Uterus (tissue), 3 donors: ENCODE measurements at regions not wholly inside any gene's neighbourhood (a gene's known extent, or its start where the extent isn't known, plus 50 kb on each side); places are given as distances from the start of the nearest gene placed in this dataset.
"Not testable (repeated sequence)": the region's sequence is repeated elsewhere in the genome, so short reads cannot be mapped to it uniquely, and the experiment has no call there.

Experiments
- DNase-seq, 2 donors: peaks; one replicate each; pipeline ENCODE4 v3.0.0-alpha.2; 2019 to 2020
- H3K27ac ChIP-seq, 2 donors: fragments of 200-600 bp; sonication (generic); 1 replicate in 1 of 2; 2 replicates in 1 of 2; pipeline ENCODE4 v1.5.1; 2016 to 2018
- H3K27me3 ChIP-seq, 2 donors: fragments of 200-600 bp; sonication (generic); one replicate each; pipeline ENCODE4 v1.5.1; 2018 to 2019; ENCODE audit warnings: control low read depth in 1 of 2
- H3K36me3 ChIP-seq, 2 donors: fragments of 200-600 bp; sonication (generic); one replicate each; pipeline ENCODE4 v1.5.1; 2019; ENCODE audit warnings: control low read depth in 1 of 2
- H3K4me1 ChIP-seq, 2 donors: fragments of 200-600 bp; sonication (generic); one replicate each; pipeline ENCODE4 v1.5.1; 2018 to 2019; ENCODE audit warnings: control low read depth in 1 of 2
- H3K4me3 ChIP-seq, 2 donors: fragments of 200-600 bp; sonication (generic); 1 replicate in 1 of 2; 2 replicates in 1 of 2; pipeline ENCODE4 v1.5.1; 2018 to 2019; ENCODE audit warnings: mild to moderate bottlenecking in 1 of 2
- H3K9me3 ChIP-seq, 2 donors: fragments of 200-600 bp; sonication (generic); one replicate each; pipeline ENCODE4 v1.5.1; 2019; ENCODE audit warnings: control low read depth in 1 of 2
- CTCF ChIP-seq, 4 experiments: fragments of 200-600 bp in 2 of 4; fragments of 450-650 bp in 2 of 4; sonication (generic) in 2 of 4; IDR thresholded peaks; one replicate each; pipeline ENCODE4 v1.5.1; 2016 to 2019; ENCODE audit warnings: antibody characterized with exemption in 4 of 4, mild to moderate bottlenecking in 2 of 4, moderate library complexity in 1 of 4
- POLR2A ChIP-seq, 2 donors: fragments of 450-650 bp; IDR thresholded peaks; one replicate each; pipeline ENCODE4 v1.6.1; 2016; ENCODE audit warnings: antibody characterized with exemption in 2 of 2, mild to moderate bottlenecking in 1 of 2, moderate library complexity in 1 of 2
- intact Hi-C: fragments of 100-400 bp; cut with DNase I; formaldehyde crosslinking; loops from one replicate; pipeline ENCODE4 v1.15.1; 2023; ENCODE audit warnings: low total_unique reads
- donor health status: DM: yes; HTN: yes; CAD: no.

- H3K36me3 ChIP-seq: no peaks in the 10 kb centered on the region
- H3K4me1 ChIP-seq: no peaks in the 10 kb centered on the region
- no peak for DNase-seq
- no peaks in the 10 kb centered on the region for H3K9me3 ChIP-seq
- no peak overlapping the region for H3K27ac ChIP-seq
- H3K4me3 ChIP-seq: no peak overlapping the region
- no peaks in the 10 kb centered on the region for H3K27me3 ChIP-seq
- TF ChIP-seq POLR2A (IDR thresholded peaks at IDR 0.05): no peak
- no peak for TF ChIP-seq CTCF (IDR thresholded peaks at IDR 0.05)
- intact Hi-C loops: no loop called here
Observed at GRCh38 chr2:56811401-56811800, 627.6 kb downstream of the CCDC85A start.

DNA sequence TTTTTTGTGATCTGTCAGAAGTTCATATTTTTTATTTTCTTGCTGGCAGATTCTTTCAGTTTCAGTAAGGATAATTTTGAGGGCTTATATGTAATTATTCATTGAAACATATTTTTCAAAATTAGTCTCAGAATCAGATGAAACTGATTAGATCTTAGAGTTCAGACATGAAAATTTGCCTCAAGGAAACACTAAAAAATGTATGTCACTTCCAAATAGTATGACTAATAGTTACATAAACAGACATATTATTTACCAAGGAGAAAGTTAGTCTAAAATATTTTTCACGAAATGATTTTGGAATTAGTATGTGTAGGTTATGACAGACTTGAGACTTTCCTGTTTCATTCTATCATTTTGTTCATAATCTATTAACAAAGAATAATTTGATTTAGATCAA lies 628.6 kb downstream of the CCDC85A start:
- TF ChIP-seq CTCF (IDR thresholded peaks at IDR 0.05): no peak

GRCh38 chr2:56813490-56813889 lies 629.7 kb downstream of the CCDC85A start:
- Histone ChIP-seq H3K4me1 (no peaks in the 10 kb centered on the region), H3K27me3 (no peaks in the 10 kb centered on the region), H3K9me3 (no peaks in the 10 kb centered on the region), H3K27ac (no peak overlapping the region), H3K4me3 (no peak overlapping the region), H3K36me3 (no peaks in the 10 kb centered on the region)
- TF ChIP-seq POLR2A (IDR thresholded peaks at IDR 0.05): no peak
- TF ChIP-seq CTCF (IDR thresholded peaks at IDR 0.05): no peak
- intact Hi-C loops: no loop called here
- DNase-seq: no peak

More for the DNA sequence above, 628.6 kb downstream of the CCDC85A start:
- no peaks in the 10 kb centered on the region for H3K36me3 ChIP-seq
- intact Hi-C loops: no loop called here
- H3K9me3 ChIP-seq: no peaks in the 10 kb centered on the region
- no peaks in the 10 kb centered on the region for H3K27me3 ChIP-seq
- DNase-seq: no peak
- no peak overlapping the region for H3K27ac ChIP-seq
- no peaks in the 10 kb centered on the region for H3K4me1 ChIP-seq
- no peak overlapping the region for H3K4me3 ChIP-seq

GRCh38 chr2:56816666-56817065 lies 632.9 kb downstream of the CCDC85A start:
- no peaks in the 10 kb centered on the region for H3K9me3 ChIP-seq
- no peaks in the 10 kb centered on the region for H3K27me3 ChIP-seq
- no peak overlapping the region for H3K4me3 ChIP-seq
- no peak for DNase-seq
- TF ChIP-seq POLR2A (IDR thresholded peaks at IDR 0.05): no peak
- intact Hi-C loops: no loop called here
- no peaks in the 10 kb centered on the region for H3K4me1 ChIP-seq
- no peaks in the 10 kb centered on the region for H3K36me3 ChIP-seq
- H3K27ac ChIP-seq: no peak overlapping the region

GRCh38 chr2:56831780-56832179 lies 648.0 kb downstream of the CCDC85A start:
- H3K4me3 ChIP-seq: no peak overlapping the region
- no peak for DNase-seq
- H3K4me1 ChIP-seq: no peaks in the 10 kb centered on the region
- no peak for TF ChIP-seq POLR2A (IDR thresholded peaks at IDR 0.05)
- no peak for TF ChIP-seq CTCF (IDR thresholded peaks at IDR 0.05)
- no peaks in the 10 kb centered on the region for H3K9me3 ChIP-seq
- H3K36me3 ChIP-seq: no peaks in the 10 kb centered on the region
- no peak overlapping the region for H3K27ac ChIP-seq
- H3K27me3 ChIP-seq: no peaks in the 10 kb centered on the region
- intact Hi-C loops: no loop called here

DNA sequence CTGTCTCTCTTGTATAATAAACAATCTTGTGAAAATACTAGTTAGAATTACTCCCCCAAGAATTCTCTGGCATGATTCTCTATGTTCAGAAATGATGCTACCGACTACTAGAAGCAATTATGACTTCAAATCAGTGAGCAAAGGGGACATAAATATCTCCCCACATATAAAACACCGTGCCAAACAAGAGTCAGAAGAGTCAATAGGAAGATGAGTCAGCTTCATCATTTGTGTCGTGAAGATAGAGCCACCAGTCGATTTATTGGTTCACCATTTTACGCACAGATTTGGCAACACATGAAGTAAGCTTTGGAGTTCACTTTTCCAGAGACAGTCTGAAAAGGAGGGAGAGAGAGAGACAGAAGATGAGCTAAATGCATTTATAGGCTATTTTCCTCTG lies 650.9 kb downstream of the CCDC85A start:
- no peak overlapping the region for H3K27ac ChIP-seq
- intact Hi-C loops: no loop called here

GRCh38 chr2:56840009-56840408 lies 656.2 kb downstream of the CCDC85A start:
- H3K27ac ChIP-seq, H3K27me3 ChIP-seq, DNase-seq, H3K36me3 ChIP-seq, H3K4me1 ChIP-seq, intact Hi-C loops, H3K9me3 ChIP-seq, H3K4me3 ChIP-seq: not testable (repeated sequence)

More for the DNA sequence above, 650.9 kb downstream of the CCDC85A start:
- H3K36me3 ChIP-seq: no peaks in the 10 kb centered on the region
- DNase-seq: no peak
- no peak for TF ChIP-seq CTCF (IDR thresholded peaks at IDR 0.05)
- no peak for TF ChIP-seq POLR2A (IDR thresholded peaks at IDR 0.05)
- no peak overlapping the region for H3K4me3 ChIP-seq
- no peaks in the 10 kb centered on the region for H3K4me1 ChIP-seq
- no peaks in the 10 kb centered on the region for H3K9me3 ChIP-seq
- no peaks in the 10 kb centered on the region for H3K27me3 ChIP-seq
